Nephron (organoid): ENCODE measurements at regions not wholly inside any gene's neighbourhood (a gene's known extent, or its start where the extent isn't known, plus 50 kb on each side); places are given as distances from the start of the nearest gene placed in this dataset.

ENCODE experiments used
- H3K27ac Mint-ChIP-seq, 3 experiments: 2 replicates each; pipeline ENCODE4 v1.8.0; 2020; ENCODE audit warnings: mixed read lengths in 3 of 3, mild to moderate bottlenecking in 2 of 3, moderate library complexity in 1 of 3
- H3K27me3 Mint-ChIP-seq: 2 replicates; pipeline ENCODE4 v1.8.0; 2021; ENCODE audit warnings: low read depth, mild to moderate bottlenecking, moderate library complexity, mixed read lengths
- H3K36me3 Mint-ChIP-seq: 2 replicates; pipeline ENCODE4 v1.8.0; 2020; ENCODE audit warnings: low read depth, mixed read lengths
- H3K4me1 Mint-ChIP-seq: 2 replicates; pipeline ENCODE4 v1.8.0; 2020; ENCODE audit warnings: mixed read lengths
- H3K4me3 Mint-ChIP-seq, 3 experiments: 2 replicates each; pipeline ENCODE4 v1.8.0; 2020; ENCODE audit warnings: mild to moderate bottlenecking in 3 of 3, mixed read lengths in 3 of 3, moderate library complexity in 2 of 3
- H3K9me3 Mint-ChIP-seq: 2 replicates; pipeline ENCODE4 v1.8.0; 2020; ENCODE audit warnings: mixed read lengths
- TF ChIP-seq, protein P1 (sequence below), 3 experiments: fragments of 200-600 bp; sonication (generic); IDR thresholded peaks; one replicate each; pipeline ENCODE4 v1.5.0; 2021; ENCODE audit warnings: antibody characterized with exemption in 3 of 3; ENCODE audit not compliant: unreplicated experiment in 3 of 3

DNA sequence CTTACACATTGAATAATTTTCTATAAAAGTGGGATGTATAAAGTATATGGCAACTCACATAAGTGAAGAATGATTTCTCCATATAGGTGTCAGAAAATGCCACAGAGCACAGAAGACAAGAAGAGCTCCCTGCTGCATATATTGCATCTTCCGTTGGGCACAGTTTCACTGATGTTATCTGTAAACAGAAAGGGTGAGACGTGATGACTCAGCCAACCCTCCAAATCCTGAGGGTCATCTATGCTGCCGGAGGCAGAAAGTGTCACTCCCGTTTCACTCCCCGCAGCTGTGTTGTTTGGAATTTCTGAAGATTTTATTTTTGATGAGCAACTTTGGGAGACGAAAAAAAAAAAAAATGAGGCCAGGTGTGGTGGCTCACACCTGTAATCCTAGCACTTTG is 644.1 kb downstream of the C6orf118 start:
- H3K4me3 Mint-ChIP-seq, result no peak overlapping the region
- H3K27me3 Mint-ChIP-seq, result no peaks in the 10 kb centered on the region

DNA sequence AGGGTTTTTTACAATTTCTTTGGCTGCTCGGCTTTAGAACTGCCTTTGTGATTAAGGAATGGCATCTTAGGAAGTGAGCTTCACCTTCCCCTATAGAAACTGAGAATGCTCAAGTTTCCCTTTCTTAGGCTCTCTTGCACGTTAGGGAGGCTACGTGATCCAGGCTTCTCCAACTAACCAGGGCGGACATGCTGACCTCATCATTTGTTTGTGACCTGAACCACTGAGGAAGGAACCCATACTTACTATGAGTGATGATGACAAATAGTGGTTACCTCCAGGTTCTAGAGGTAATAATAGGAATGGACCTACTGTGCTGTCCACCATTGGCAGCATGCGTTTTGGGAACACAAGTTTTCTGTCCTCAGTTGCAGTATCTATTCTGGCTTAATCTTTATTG is 645.8 kb downstream of the C6orf118 start:
- H3K4me1 Mint-ChIP-seq, result no peaks in the 10 kb centered on the region
- no peaks in the 10 kb centered on the region for H3K36me3 Mint-ChIP-seq
- H3K27ac Mint-ChIP-seq, result no peak overlapping the region
- TF ChIP-seq, protein P1, sequence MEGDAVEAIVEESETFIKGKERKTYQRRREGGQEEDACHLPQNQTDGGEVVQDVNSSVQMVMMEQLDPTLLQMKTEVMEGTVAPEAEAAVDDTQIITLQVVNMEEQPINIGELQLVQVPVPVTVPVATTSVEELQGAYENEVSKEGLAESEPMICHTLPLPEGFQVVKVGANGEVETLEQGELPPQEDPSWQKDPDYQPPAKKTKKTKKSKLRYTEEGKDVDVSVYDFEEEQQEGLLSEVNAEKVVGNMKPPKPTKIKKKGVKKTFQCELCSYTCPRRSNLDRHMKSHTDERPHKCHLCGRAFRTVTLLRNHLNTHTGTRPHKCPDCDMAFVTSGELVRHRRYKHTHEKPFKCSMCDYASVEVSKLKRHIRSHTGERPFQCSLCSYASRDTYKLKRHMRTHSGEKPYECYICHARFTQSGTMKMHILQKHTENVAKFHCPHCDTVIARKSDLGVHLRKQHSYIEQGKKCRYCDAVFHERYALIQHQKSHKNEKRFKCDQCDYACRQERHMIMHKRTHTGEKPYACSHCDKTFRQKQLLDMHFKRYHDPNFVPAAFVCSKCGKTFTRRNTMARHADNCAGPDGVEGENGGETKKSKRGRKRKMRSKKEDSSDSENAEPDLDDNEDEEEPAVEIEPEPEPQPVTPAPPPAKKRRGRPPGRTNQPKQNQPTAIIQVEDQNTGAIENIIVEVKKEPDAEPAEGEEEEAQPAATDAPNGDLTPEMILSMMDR (IDR thresholded peaks at IDR 0.05; ENCODE audit: unreplicated experiment in 3 of 3), result no peak
- H3K9me3 Mint-ChIP-seq, result no peaks in the 10 kb centered on the region
- no peak overlapping the region for H3K4me3 Mint-ChIP-seq
- H3K27me3 Mint-ChIP-seq, result no peaks in the 10 kb centered on the region

More for the DNA sequence above, 644.1 kb downstream of the C6orf118 start:
- Mint-ChIP-seq H3K9me3 (no peaks in the 10 kb centered on the region), H3K36me3 (no peaks in the 10 kb centered on the region), H3K27ac (no peak overlapping the region), H3K4me1 (no peaks in the 10 kb centered on the region)
- TF ChIP-seq, protein P1 (IDR thresholded peaks at IDR 0.05; ENCODE audit: unreplicated experiment in 3 of 3), result no peak

DNA sequence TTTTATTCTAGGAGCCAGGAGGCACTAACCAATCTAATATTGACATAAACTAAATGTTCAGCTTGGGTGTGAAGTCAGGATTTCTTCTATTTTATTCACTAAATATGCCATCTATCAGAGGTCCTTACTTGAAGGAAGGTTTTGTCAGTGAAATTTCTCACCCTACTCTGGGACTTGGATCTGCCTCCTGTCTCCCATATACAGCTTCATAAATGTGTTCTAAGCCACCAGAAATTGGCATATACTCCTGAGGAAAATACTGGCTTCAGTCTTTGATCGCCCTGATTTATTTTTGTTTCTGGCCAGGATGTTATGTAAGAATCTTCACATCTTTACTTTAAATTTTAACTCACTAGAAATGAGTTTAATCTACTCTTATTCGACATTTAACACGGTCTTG is 647.7 kb downstream of the C6orf118 start:
- H3K27ac Mint-ChIP-seq, result peak overlapping the region in 1 of 3 experiments; percentile 49
- H3K36me3 Mint-ChIP-seq, result no peaks in the 10 kb centered on the region
- H3K27me3 Mint-ChIP-seq, result no peaks in the 10 kb centered on the region
- no peak overlapping the region for H3K4me3 Mint-ChIP-seq
- H3K9me3 Mint-ChIP-seq, result no peaks in the 10 kb centered on the region
- no peaks in the 10 kb centered on the region for H3K4me1 Mint-ChIP-seq
- TF ChIP-seq, protein P1 (IDR thresholded peaks at IDR 0.05; ENCODE audit: unreplicated experiment in 3 of 3), result no peak

DNA sequence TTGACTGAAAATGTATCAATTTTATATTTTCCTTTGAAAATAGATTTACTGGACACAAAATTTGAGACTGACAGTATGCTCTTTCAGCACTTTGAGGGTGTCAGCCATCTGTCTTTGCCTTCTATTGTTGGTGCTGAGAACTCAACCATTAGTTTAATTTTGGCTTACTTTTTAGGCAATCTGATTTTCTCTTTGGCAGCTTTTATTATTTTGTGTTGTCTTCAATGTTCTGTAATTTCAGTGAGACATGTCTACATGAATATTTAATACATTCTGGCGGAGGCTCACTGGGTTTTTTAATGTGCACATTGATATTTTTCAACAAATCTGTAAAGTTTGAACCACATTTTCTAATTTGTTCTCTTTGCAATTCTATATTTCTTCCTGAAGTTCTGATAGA is 648.6 kb downstream of the C6orf118 start:
- TF ChIP-seq, protein P1 (IDR thresholded peaks at IDR 0.05; ENCODE audit: unreplicated experiment in 3 of 3), result no peak
- Mint-ChIP-seq H3K9me3 (no peaks in the 10 kb centered on the region), H3K27ac (no peak overlapping the region), H3K4me3 (no peak overlapping the region), H3K36me3 (no peaks in the 10 kb centered on the region), H3K27me3 (no peaks in the 10 kb centered on the region), H3K4me1 (no peaks in the 10 kb centered on the region)

DNA sequence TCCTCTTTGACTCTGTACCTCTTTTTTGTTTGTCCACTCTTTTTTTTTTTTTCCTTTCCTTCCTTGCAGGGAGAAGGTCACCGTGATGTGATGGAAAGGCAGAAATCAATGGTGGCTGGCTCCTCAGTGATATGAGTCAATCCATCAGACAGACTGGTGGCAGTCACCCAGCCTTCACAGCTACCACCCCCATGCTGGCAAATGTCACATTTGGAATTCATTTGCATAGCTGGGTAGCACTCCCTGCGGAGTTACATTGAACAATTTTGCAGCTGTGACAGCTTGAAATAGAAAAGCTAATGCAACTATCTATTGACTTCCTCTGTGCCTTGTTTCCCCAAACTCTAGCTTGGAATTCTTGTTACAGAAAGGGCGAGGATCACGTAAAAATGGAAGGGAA is 668.4 kb downstream of the C6orf118 start:
- Mint-ChIP-seq H3K27ac (no peak overlapping the region), H3K4me3 (no peak overlapping the region), H3K9me3 (peaks cover 14% of the 10 kb centered on the region), H3K27me3 (no peaks in the 10 kb centered on the region), H3K36me3 (no peaks in the 10 kb centered on the region), H3K4me1 (no peaks in the 10 kb centered on the region)
- TF ChIP-seq, protein P1 (IDR thresholded peaks at IDR 0.05; ENCODE audit: unreplicated experiment in 3 of 3), result no peak

DNA sequence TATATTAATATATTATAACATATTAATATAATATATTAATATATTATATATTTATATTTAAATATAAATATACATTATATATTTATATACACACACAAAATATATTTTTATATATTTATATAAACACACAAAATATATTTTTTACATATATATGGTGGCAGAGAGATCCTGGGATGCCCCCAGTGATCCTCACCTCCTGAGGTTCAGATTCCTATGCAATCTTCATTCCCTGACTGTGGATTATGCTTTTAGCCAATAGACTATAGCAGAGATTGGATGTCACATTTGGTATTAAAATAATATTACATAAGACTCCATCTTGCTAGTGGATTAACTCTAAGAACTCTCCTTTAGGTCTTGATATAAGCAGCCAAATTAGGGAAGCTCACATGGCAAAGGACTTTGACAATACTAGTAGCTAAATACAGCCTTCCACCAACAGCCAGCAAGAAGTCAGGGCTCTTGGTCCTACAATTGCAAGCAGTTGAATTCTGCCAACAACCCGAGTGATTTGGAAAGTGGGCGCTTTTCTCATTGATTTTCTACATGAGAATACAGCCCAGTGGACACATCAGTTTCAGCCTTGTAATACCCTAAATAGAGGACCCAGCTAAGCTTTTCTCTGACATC is 681.0 kb downstream of the C6orf118 start:
- H3K9me3 Mint-ChIP-seq, result peaks cover 2% of the 10 kb centered on the region
- H3K27me3 Mint-ChIP-seq, result no peaks in the 10 kb centered on the region
- no peaks in the 10 kb centered on the region for H3K36me3 Mint-ChIP-seq
- TF ChIP-seq, protein P1 (IDR thresholded peaks at IDR 0.05; ENCODE audit: unreplicated experiment in 3 of 3), result no peak
- no peaks in the 10 kb centered on the region for H3K4me1 Mint-ChIP-seq
- H3K27ac Mint-ChIP-seq, result no peak overlapping the region
- H3K4me3 Mint-ChIP-seq, result no peak overlapping the region
